GM21447 (cell line): ENCODE measurements at regions not wholly inside any gene's neighbourhood (a gene's known extent, or its start where the extent isn't known, plus 50 kb on each side); places are given as distances from the start of the nearest gene placed in this dataset.
"Not testable (repeated sequence)": the region's sequence is repeated elsewhere in the genome, so short reads cannot be mapped to it uniquely, and the experiment has no call there.

Experiments
- ATAC-seq: cut with Tn5 transposase; IDR thresholded peaks from one replicate; pipeline ENCODE4 v1.9.1; 2021; ENCODE audit not compliant: unreplicated experiment

- ATAC-seq = no peak
These were observed 327.1 kb downstream of the PAPSS1 start for GRCh38 chr4:107392951-107393350.

- ATAC-seq = no peak
These were observed 327.7 kb downstream of the PAPSS1 start for GRCh38 chr4:107392380-107392779.

- ATAC-seq = no peak
These were observed 328.4 kb downstream of the PAPSS1 start for GRCh38 chr4:107391630-107392028.

- no peak for ATAC-seq
These were observed 328.9 kb downstream of the PAPSS1 start for GRCh38 chr4:107391009-107391629.

GRCh38 chr4:107389965-107390364, 330.1 kb downstream of the PAPSS1 start:
- ATAC-seq = no peak

GRCh38 chr4:107388736-107389274, 331.2 kb downstream of the PAPSS1 start:
- ATAC-seq = no peak

GRCh38 chr4:107380836-107381438, 339.1 kb downstream of the PAPSS1 start:
- no peak for ATAC-seq

- ATAC-seq = no peak
These were observed 339.8 kb downstream of the PAPSS1 start for GRCh38 chr4:107380190-107380589.

GRCh38 chr4:107379054-107379869, 340.8 kb downstream of the PAPSS1 start:
- no peak for ATAC-seq

- no peak for ATAC-seq
These were observed 340.2 kb upstream of the DKK2 start for GRCh38 chr4:107376293-107376692.

- no peak for ATAC-seq
These were observed 330.8 kb upstream of the DKK2 start for GRCh38 chr4:107366900-107367299.

GRCh38 chr4:107366016-107366735, 330.1 kb upstream of the DKK2 start:
- ATAC-seq = no peak

- ATAC-seq = no peak
These were observed 327.0 kb upstream of the DKK2 start for GRCh38 chr4:107363125-107363524.

GRCh38 chr4:107359208-107359607, 323.1 kb upstream of the DKK2 start:
- ATAC-seq = no peak

- ATAC-seq = not testable (repeated sequence)
These were observed 318.2 kb upstream of the DKK2 start for GRCh38 chr4:107354304-107354703.

GRCh38 chr4:107351196-107351595, 315.1 kb upstream of the DKK2 start:
- ATAC-seq = no peak

GRCh38 chr4:107349732-107350131, 313.6 kb upstream of the DKK2 start:
- ATAC-seq = no peak

- ATAC-seq = no peak
These were observed 313.2 kb upstream of the DKK2 start for GRCh38 chr4:107349266-107349665.

- no peak for ATAC-seq
These were observed 312.3 kb upstream of the DKK2 start for GRCh38 chr4:107348188-107349050.

- no peak for ATAC-seq
These were observed 297.4 kb upstream of the DKK2 start for GRCh38 chr4:107333518-107333917.
